ENCODE measurements at regions not wholly inside any gene's neighbourhood (a gene's known extent, or its start where the extent isn't known, plus 50 kb on each side); places are given as distances from the start of the nearest gene placed in this dataset.

GRCh38 chr6:165875946-165876345 lies 212.9 kb upstream of the PDE10A start:
- DNase-seq (ENCODE audit: low read depth in 1 of 2, low spot score in 1 of 2), result no peak
- Histone ChIP-seq H3K4me3 (replicated peaks; ENCODE audit: insufficient read depth, low read length) (no peak overlapping the region), H3K27me3 (ENCODE audit: insufficient read depth, poor library complexity, severe bottlenecking) (peaks cover 5% of the 10 kb centered on the region), H3K27ac (replicated peaks) (no peak overlapping the region)
- TF ChIP-seq SPI1 (IDR thresholded peaks at IDR 0.05; ENCODE audit: borderline replicate concordance, low read depth), result no peak
- no peak for TF ChIP-seq REST (IDR thresholded peaks at IDR 0.05; ENCODE audit: insufficient replicate concordance, low read depth)
- no peak for TF ChIP-seq CTCF (IDR thresholded peaks at IDR 0.05; ENCODE audit: insufficient read depth, low read length)
- TF ChIP-seq POLR2AphosphoS5 (IDR thresholded peaks at IDR 0.05; ENCODE audit: low read depth), result no peak
- no peak for TF ChIP-seq GABPA (IDR thresholded peaks at IDR 0.05; ENCODE audit: low read depth)

- no peak overlapping the region for H3K4me3 ChIP-seq (replicated peaks; ENCODE audit: insufficient read depth, low read length)
- DNase-seq (ENCODE audit: low read depth in 1 of 2, low spot score in 1 of 2), result no peak
- TF ChIP-seq POLR2AphosphoS5 (IDR thresholded peaks at IDR 0.05; ENCODE audit: low read depth) (no peak), SPI1 (IDR thresholded peaks at IDR 0.05; ENCODE audit: borderline replicate concordance, low read depth) (no peak), REST (IDR thresholded peaks at IDR 0.05; ENCODE audit: insufficient replicate concordance, low read depth) (no peak), CTCF (IDR thresholded peaks at IDR 0.05; ENCODE audit: insufficient read depth, low read length) (no peak), GABPA (IDR thresholded peaks at IDR 0.05; ENCODE audit: low read depth) (no peak)
- H3K27ac ChIP-seq (replicated peaks), result no peak overlapping the region
- peaks cover 5% of the 10 kb centered on the region for H3K27me3 ChIP-seq (ENCODE audit: insufficient read depth, poor library complexity, severe bottlenecking)
Observed at GRCh38 chr6:165873976-165874375, 210.9 kb upstream of the PDE10A start.

- no peak for DNase-seq (ENCODE audit: low read depth in 1 of 2, low spot score in 1 of 2)
- H3K27ac ChIP-seq (replicated peaks), result no peak overlapping the region
- TF ChIP-seq CTCF (IDR thresholded peaks at IDR 0.05; ENCODE audit: insufficient read depth, low read length), result no peak
- TF ChIP-seq SPI1 (IDR thresholded peaks at IDR 0.05; ENCODE audit: borderline replicate concordance, low read depth), result no peak
- TF ChIP-seq POLR2AphosphoS5 (IDR thresholded peaks at IDR 0.05; ENCODE audit: low read depth), result no peak
- TF ChIP-seq REST (IDR thresholded peaks at IDR 0.05; ENCODE audit: insufficient replicate concordance, low read depth), result no peak
- no peak for TF ChIP-seq GABPA (IDR thresholded peaks at IDR 0.05; ENCODE audit: low read depth)
- H3K4me3 ChIP-seq (replicated peaks; ENCODE audit: insufficient read depth, low read length), result no peak overlapping the region
- H3K27me3 ChIP-seq (ENCODE audit: insufficient read depth, poor library complexity, severe bottlenecking), result peaks cover 5% of the 10 kb centered on the region
Observed at GRCh38 chr6:165872811-165873210, 209.8 kb upstream of the PDE10A start.

Measured in HL-60 (cell line).